HEK293 (cell line): ENCODE measurements at regions not wholly inside any gene's neighbourhood (a gene's known extent, or its start where the extent isn't known, plus 50 kb on each side); places are given as distances from the start of the nearest gene placed in this dataset.

Experiments used
- CTCF ChIP-seq: fragments of 450-650 bp; formaldehyde crosslinking; IDR thresholded peaks from 2 replicates; pipeline ENCODE4 v1.5.1; 2016; ENCODE audit warnings: missing biosample characterization, missing genetic modification characterization
- ZNF292 ChIP-seq: fragments of 450-650 bp; formaldehyde crosslinking; IDR thresholded peaks from 2 replicates; pipeline ENCODE4 v1.5.1; 2016; ENCODE audit warnings: low read depth, missing biosample characterization, missing genetic modification characterization, borderline replicate concordance
- ZNF513 ChIP-seq: fragments of 450-650 bp; IDR thresholded peaks from 2 replicates; pipeline ENCODE4 v1.5.1; 2018; ENCODE audit warnings: missing biosample characterization, missing genetic modification characterization
- TF ChIP-seq, protein P1 (sequence below): fragments of 450-650 bp; formaldehyde crosslinking; IDR thresholded peaks from 2 replicates; pipeline ENCODE4 v1.5.1; 2016; ENCODE audit warnings: missing biosample characterization, missing genetic modification characterization, low read depth
- TF ChIP-seq, protein P2 (sequence below): fragments of 450-650 bp; formaldehyde crosslinking; IDR thresholded peaks from 2 replicates; pipeline ENCODE4 v1.5.1; 2016; ENCODE audit warnings: missing biosample characterization, missing genetic modification characterization

DNA sequence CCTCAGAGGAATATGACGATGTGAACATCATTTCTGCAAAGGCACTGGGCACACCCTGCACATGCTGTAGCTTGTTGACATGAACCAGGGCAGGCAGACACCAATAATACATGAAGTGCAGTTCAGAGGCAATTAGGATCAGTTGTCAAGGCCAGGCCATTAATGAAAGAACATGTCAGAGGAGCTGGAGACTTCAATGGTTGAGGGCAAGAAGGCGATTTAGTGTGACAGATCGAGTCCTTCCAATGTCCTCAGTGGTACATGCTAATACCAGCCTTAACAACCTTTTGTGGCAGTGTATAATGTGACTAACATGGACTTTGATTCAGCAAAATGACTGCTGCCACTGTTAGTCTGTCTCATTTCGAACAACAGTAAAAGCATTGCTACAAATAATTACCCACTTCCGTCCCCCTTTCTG is 205.2 kb upstream of the NANOGP8 start:
- TF ChIP-seq ZNF513 (no peak), ZNF292 (tag by site-specific recombination) (no peak), CTCF (tag by site-specific recombination) (no peak)
- TF ChIP-seq, protein P1, sequence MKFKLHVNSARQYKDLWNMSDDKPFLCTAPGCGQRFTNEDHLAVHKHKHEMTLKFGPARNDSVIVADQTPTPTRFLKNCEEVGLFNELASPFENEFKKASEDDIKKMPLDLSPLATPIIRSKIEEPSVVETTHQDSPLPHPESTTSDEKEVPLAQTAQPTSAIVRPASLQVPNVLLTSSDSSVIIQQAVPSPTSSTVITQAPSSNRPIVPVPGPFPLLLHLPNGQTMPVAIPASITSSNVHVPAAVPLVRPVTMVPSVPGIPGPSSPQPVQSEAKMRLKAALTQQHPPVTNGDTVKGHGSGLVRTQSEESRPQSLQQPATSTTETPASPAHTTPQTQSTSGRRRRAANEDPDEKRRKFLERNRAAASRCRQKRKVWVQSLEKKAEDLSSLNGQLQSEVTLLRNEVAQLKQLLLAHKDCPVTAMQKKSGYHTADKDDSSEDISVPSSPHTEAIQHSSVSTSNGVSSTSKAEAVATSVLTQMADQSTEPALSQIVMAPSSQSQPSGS (tag by site-specific recombination): no peak
- TF ChIP-seq, protein P2, sequence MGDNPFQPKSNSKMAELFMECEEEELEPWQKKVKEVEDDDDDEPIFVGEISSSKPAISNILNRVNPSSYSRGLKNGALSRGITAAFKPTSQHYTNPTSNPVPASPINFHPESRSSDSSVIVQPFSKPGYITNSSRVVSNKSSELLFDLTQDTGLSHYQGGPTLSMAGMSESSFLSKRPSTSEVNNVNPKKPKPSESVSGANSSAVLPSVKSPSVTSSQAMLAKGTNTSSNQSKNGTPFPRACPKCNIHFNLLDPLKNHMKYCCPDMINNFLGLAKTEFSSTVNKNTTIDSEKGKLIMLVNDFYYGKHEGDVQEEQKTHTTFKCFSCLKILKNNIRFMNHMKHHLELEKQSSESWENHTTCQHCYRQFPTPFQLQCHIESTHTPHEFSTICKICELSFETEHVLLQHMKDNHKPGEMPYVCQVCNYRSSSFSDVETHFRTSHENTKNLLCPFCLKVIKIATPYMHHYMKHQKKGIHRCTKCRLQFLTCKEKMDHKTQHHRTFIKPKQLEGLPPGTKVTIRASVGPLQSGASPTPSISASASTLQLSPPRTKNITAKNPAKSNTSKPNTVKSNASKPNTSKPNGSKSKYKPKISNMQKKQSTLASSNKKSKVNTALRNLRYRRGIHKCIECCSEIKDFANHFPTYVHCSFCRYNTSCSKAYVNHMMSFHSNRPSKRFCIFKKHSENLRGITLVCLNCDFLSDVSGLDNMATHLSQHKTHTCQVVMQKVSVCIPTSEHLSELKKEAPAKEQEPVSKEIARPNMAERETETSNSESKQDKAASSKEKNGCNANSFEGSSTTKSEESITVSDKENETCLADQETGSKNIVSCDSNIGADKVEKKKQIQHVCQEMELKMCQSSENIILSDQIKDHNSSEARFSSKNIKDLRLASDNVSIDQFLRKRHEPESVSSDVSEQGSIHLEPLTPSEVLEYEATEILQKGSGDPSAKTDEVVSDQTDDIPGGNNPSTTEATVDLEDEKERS: no peak
